ENCODE measurements at regions not wholly inside any gene's neighbourhood (a gene's known extent, or its start where the extent isn't known, plus 50 kb on each side); places are given as distances from the start of the nearest gene placed in this dataset.

- H3K9me3 ChIP-seq (ENCODE audit: control insufficient read depth, low read length), result no peaks in the 10 kb centered on the region
- WGBS, result 63% methylated on average over 9 of the region's 9 CpGs
- DNase-seq, result no peak
- H3K27me3 ChIP-seq (ENCODE audit: control insufficient read depth, insufficient read depth), result no peaks in the 10 kb centered on the region
- H3K27ac ChIP-seq (ENCODE audit: low read length), result no peak overlapping the region
- H3K4me3 ChIP-seq (ENCODE audit: low read length), result no peak overlapping the region
- intact Hi-C loops (cut with DNase I), result no loop called here
- peaks cover 6% of the 10 kb centered on the region for H3K4me1 ChIP-seq (ENCODE audit: control insufficient read depth, insufficient read depth, low read length)
- ATAC-seq, result no peak
Observed at GRCh38 chr16:86063760-86064405, 164.9 kb downstream of the IRF8 start.

GRCh38 chr16:86064431-86065250 lies 165.7 kb downstream of the IRF8 start:
- Histone ChIP-seq H3K27ac (ENCODE audit: low read length) (no peak overlapping the region), H3K9me3 (ENCODE audit: control insufficient read depth, low read length) (no peaks in the 10 kb centered on the region), H3K4me3 (ENCODE audit: low read length) (no peak overlapping the region), H3K27me3 (ENCODE audit: control insufficient read depth, insufficient read depth) (no peaks in the 10 kb centered on the region), H3K4me1 (ENCODE audit: control insufficient read depth, insufficient read depth, low read length) (peaks cover 6% of the 10 kb centered on the region)
- no peak for DNase-seq
- 94% methylated on average over 11 of the region's 11 CpGs for WGBS
- intact Hi-C loops (cut with DNase I), result no loop called here
- ATAC-seq, result no peak

DNA sequence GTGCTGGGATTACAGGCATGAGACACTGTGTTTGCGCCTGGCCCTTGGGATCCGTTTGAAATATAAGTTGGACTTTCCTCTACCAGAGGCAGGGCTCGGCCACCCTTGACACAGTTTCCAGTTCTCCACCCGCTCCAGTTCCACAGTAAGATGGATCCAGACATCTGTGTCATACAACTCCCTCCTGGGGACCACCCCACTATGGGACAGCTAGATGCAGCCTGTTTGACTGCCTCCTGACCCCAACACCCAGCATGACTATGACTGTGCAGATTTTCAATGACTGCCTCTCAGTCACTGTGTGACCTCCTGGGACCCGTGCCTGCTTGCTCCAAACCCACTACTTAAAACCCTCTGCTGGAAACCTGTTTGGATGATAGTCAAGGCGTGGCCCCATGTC lies 166.7 kb downstream of the IRF8 start:
- intact Hi-C loops (cut with DNase I), result no loop called here
- no peak overlapping the region for H3K27ac ChIP-seq (ENCODE audit: low read length)
- no peaks in the 10 kb centered on the region for H3K9me3 ChIP-seq (ENCODE audit: control insufficient read depth, low read length)
- H3K4me1 ChIP-seq (ENCODE audit: control insufficient read depth, insufficient read depth, low read length), result peaks cover 2% of the 10 kb centered on the region
- WGBS, result 87% methylated on average over 6 of the region's 6 CpGs
- no peak overlapping the region for H3K4me3 ChIP-seq (ENCODE audit: low read length)
- DNase-seq (no peak), ATAC-seq (no peak)
- H3K27me3 ChIP-seq (ENCODE audit: control insufficient read depth, insufficient read depth), result no peaks in the 10 kb centered on the region

- intact Hi-C loops (cut with DNase I), result no loop called here
- H3K4me1 ChIP-seq (ENCODE audit: control insufficient read depth, insufficient read depth, low read length), result no peaks in the 10 kb centered on the region
- no peaks in the 10 kb centered on the region for H3K27me3 ChIP-seq (ENCODE audit: control insufficient read depth, insufficient read depth)
- 66% methylated on average over 17 of the region's 17 CpGs for WGBS
- H3K9me3 ChIP-seq (ENCODE audit: control insufficient read depth, low read length), result no peaks in the 10 kb centered on the region
- H3K4me3 ChIP-seq (ENCODE audit: low read length), result no peak overlapping the region
- no peak overlapping the region for H3K27ac ChIP-seq (ENCODE audit: low read length)
- DNase-seq, result peak in 1 of 3 donors; percentile 25
- no peak for ATAC-seq
Observed at GRCh38 chr16:86066811-86067210, 167.8 kb downstream of the IRF8 start.

DNA sequence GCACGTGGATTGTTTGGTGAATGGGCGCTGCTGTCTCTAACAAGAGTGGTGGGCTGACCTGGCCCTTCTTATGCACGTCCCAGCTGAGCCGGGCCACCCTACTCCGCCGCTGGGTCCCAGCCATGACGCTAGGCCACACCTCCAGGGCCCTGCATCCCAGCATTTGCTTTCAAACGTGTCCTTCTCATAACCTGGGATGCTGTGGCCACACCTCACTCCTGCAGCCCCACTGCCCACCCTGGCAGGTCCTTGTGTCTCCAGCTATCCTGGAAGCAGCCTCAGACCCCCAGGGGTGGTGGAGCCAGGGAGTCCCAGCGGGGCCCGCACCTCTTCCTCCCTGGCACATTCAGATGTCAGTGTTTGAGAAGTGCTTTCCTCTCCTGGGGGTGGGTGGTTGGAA lies 168.6 kb downstream of the IRF8 start:
- intact Hi-C loops (cut with DNase I), result no loop called here

DNA sequence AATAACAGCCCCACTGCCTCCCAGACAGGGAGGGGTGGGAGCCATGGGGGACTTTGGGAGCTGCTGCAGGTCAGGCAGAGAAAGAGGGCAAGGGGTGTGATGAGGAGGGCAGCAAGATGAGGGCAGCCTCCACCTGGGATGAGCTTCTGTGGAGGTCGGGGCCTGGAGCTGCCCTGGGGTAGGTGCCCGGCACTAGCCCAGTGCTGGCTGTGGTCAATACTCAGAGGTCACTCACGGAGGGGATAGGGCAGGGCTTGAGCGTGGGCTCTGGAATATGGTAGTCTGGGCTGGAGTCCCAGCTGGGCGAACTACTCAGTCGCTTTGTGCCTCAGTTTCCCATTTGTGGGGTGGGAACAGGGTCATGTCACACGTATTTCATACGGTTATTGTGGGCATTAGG lies 169.0 kb downstream of the IRF8 start:
- 94% methylated on average over 8 of the region's 8 CpGs for WGBS
- no peaks in the 10 kb centered on the region for H3K9me3 ChIP-seq (ENCODE audit: control insufficient read depth, low read length)
- ATAC-seq (no peak), DNase-seq (peak in 1 of 3 donors; percentile 46)
- no peaks in the 10 kb centered on the region for H3K4me1 ChIP-seq (ENCODE audit: control insufficient read depth, insufficient read depth, low read length)
- no peaks in the 10 kb centered on the region for H3K27me3 ChIP-seq (ENCODE audit: control insufficient read depth, insufficient read depth)
- H3K4me3 ChIP-seq (ENCODE audit: low read length), result no peak overlapping the region
- intact Hi-C loops (cut with DNase I), result no loop called here
- H3K27ac ChIP-seq (ENCODE audit: low read length), result no peak overlapping the region

More for the DNA sequence above, 168.6 kb downstream of the IRF8 start:
- H3K27me3 ChIP-seq (ENCODE audit: control insufficient read depth, insufficient read depth), result no peaks in the 10 kb centered on the region
- no peak for ATAC-seq
- DNase-seq, result peak in 1 of 3 donors; percentile 28
- no peak overlapping the region for H3K4me3 ChIP-seq (ENCODE audit: low read length)
- 92% methylated on average over 10 of the region's 10 CpGs for WGBS
- H3K4me1 ChIP-seq (ENCODE audit: control insufficient read depth, insufficient read depth, low read length), result no peaks in the 10 kb centered on the region
- no peak overlapping the region for H3K27ac ChIP-seq (ENCODE audit: low read length)
- no peaks in the 10 kb centered on the region for H3K9me3 ChIP-seq (ENCODE audit: control insufficient read depth, low read length)

- 96% methylated on average over 8 of the region's 8 CpGs for WGBS
- H3K9me3 ChIP-seq (ENCODE audit: control insufficient read depth, low read length), result no peaks in the 10 kb centered on the region
- DNase-seq (no peak), ATAC-seq (no peak)
- H3K27ac ChIP-seq (ENCODE audit: low read length), result no peak overlapping the region
- no peaks in the 10 kb centered on the region for H3K27me3 ChIP-seq (ENCODE audit: control insufficient read depth, insufficient read depth)
- intact Hi-C loops (cut with DNase I), result no loop called here
- H3K4me1 ChIP-seq (ENCODE audit: control insufficient read depth, insufficient read depth, low read length), result no peaks in the 10 kb centered on the region
- H3K4me3 ChIP-seq (ENCODE audit: low read length), result no peak overlapping the region
Observed at GRCh38 chr16:86068722-86069121, 169.8 kb downstream of the IRF8 start.

DNA sequence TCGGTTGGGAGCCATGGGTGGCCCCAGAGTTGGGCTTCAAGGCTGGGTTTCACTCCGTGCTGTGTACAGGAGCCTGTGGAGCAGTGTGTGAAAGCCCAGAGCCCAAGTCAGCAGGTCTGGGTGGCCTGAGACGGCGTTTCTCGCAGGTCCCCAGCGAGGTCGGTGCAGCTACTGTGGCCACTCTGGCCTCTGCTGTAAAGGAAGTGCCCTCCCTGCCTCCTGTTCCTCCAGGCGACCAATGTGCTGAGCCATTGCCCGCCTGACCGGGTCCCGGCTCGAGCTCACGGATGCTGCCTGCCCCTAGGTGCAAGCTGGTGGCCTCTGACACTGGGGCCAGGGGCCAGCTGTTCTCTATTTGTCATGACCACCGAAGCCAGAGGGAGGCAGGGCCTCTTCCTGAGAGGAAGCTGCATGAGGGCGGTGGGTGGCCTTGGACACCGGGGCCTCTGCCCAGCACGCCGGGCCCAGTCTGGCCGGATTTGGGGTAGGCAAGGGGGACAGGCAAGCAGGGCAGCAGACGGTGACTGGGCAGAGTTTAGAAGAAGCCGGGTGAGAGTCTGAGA lies 170.9 kb downstream of the IRF8 start:
- Histone ChIP-seq H3K9me3 (ENCODE audit: control insufficient read depth, low read length) (no peaks in the 10 kb centered on the region), H3K4me3 (ENCODE audit: low read length) (no peak overlapping the region), H3K27me3 (ENCODE audit: control insufficient read depth, insufficient read depth) (no peaks in the 10 kb centered on the region), H3K27ac (ENCODE audit: low read length) (no peak overlapping the region), H3K4me1 (ENCODE audit: control insufficient read depth, insufficient read depth, low read length) (no peaks in the 10 kb centered on the region)
- WGBS, result 65% methylated on average over 21 of the region's 21 CpGs
- ATAC-seq (no peak), DNase-seq (peak in 1 of 3 donors; percentile 43)
- intact Hi-C loops (cut with DNase I), result loop anchor here in 2 of 4 donors (5.0 kb wide), 1 partner anchor 447 kb away; no protein-coding TSS in a partner anchor

DNA sequence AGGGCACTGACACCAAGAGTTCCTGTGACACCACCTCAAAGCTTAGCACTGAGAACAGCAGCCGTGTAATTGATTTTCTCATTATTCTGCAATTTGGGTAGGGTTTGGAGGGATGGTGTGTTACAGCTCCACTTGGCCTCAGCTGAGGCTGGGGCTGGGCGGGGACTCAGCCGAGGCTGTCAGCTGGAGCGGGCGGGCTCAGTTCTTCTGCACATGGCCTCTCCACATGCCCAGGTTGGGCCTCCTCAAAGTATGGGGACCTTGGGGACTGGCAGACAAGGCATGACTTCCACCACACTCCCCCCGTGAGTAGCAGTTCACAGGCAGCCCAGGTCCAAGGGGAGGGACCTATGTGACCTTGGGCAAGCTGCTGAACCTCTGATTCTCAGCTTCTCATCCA lies 171.5 kb downstream of the IRF8 start:
- no peaks in the 10 kb centered on the region for H3K9me3 ChIP-seq (ENCODE audit: control insufficient read depth, low read length)
- no peak overlapping the region for H3K4me3 ChIP-seq (ENCODE audit: low read length)
- H3K27ac ChIP-seq (ENCODE audit: low read length), result no peak overlapping the region
- intact Hi-C loops (cut with DNase I), result loop anchor here in 2 of 4 donors (5.0 kb wide), 1 partner anchor 447 kb away; no protein-coding TSS in a partner anchor
- 79% methylated on average over 6 of the region's 6 CpGs for WGBS
- H3K4me1 ChIP-seq (ENCODE audit: control insufficient read depth, insufficient read depth, low read length), result no peaks in the 10 kb centered on the region
- ATAC-seq (no peak), DNase-seq (peak in 1 of 3 donors; percentile 37)
- H3K27me3 ChIP-seq (ENCODE audit: control insufficient read depth, insufficient read depth), result no peaks in the 10 kb centered on the region

DNA sequence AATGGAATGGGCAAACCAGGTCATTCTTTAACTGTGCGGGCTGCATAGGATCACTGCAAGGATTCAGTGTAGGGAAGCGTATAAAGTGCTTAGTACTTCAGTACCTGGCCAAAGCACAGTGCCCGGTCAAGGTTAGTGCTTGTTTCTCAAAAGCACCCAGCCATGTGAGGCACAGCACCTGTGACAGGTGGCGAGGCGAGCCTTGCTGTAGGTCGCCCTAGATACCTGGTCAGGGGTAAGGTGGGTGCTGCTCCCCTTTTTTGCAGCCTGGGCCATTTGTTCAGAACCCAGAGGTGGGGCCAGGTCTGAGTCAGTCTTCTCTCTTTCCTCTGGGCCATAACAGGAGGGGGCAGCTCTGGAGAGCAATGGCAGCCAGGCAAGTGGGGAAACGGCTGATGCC lies 172.0 kb downstream of the IRF8 start:
- peak in 1 of 3 donors; percentile 9 for DNase-seq
- no peak for ATAC-seq
- intact Hi-C loops (cut with DNase I), result loop anchor here in 2 of 4 donors (5.0 kb wide), 1 partner anchor 446 kb away; no protein-coding TSS in a partner anchor
- Histone ChIP-seq H3K4me1 (ENCODE audit: control insufficient read depth, insufficient read depth, low read length) (no peaks in the 10 kb centered on the region), H3K9me3 (ENCODE audit: control insufficient read depth, low read length) (no peaks in the 10 kb centered on the region), H3K27ac (ENCODE audit: low read length) (no peak overlapping the region), H3K27me3 (ENCODE audit: control insufficient read depth, insufficient read depth) (no peaks in the 10 kb centered on the region), H3K4me3 (ENCODE audit: low read length) (no peak overlapping the region)
- WGBS, result 92% methylated on average over 7 of the region's 7 CpGs

Measured in right cardiac atrium (tissue), 5 donors.